NCI-H345 treated with DMSO at 0.1 percent for 48 hours (cell line): ENCODE measurements at regions not wholly inside any gene's neighbourhood (a gene's known extent, or its start where the extent isn't known, plus 50 kb on each side); places are given as distances from the start of the nearest gene placed in this dataset.

Experiments used
- DNase-seq: peaks from one replicate; lab custom pipeline; 2025; ENCODE audit not compliant: unreplicated experiment; lab: John Stamatoyannopoulos, UW

- no peak for DNase-seq
Observed at GRCh38 chr3:13266005-13266404, 154.1 kb downstream of the NUP210 start.

DNA sequence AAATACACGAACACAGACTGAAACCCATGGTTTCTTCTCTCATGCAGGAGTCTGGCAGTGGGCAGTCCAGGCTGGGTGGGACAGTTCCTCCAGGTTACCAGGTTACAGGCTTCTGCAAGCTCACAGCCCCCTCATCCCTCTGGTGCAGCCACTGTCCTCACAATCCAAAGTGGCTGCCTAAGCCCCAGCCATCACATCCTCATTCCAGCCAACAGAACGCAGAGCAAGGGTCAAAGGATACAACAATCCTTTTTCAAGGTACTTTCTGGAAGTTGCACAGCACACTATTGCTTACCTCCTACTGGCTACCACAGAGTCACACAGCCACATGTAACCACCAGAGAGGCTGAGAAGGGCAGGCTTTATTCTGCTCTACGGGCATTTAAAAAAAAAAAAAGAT is 154.6 kb downstream of the NUP210 start:
- no peak for DNase-seq

DNA sequence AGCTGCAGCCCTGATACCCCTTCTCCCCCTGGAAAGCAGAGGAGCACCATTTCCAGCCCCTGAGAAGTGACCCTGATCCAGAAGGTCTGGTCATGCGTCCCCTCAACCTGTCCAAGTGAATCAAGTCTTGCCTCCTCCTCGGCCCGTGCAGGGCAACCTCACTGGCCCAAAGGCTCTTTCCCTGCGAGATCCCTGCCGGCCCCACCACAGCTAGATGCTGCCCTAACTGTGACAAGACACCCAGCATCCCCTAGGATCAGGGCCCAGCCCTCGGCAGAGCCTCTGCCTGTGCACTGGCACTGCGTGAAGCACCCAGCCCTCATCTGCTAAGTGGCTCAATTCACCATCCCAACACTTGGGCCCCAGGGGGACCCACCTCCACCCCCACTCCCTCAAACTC is 155.1 kb downstream of the NUP210 start:
- DNase-seq = no peak

DNA sequence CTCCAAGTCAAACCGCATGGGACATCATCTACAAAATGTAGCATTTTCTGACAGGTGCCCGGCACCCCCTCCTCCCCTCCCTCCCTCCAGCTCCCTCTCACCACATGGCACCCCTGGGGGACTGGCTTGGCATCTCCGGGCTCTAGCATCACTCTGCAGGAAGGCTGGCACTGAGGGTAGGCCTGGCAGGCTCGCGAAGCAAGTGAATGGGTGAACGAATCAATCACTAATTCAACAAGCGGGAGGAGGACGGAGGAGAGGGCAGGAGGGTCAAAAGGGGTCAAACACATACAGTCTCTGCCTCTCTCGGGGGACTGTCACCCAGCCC is 155.7 kb downstream of the NUP210 start:
- DNase-seq = no peak

- DNase-seq = no peak
Observed at GRCh38 chr3:13263770-13264467, 156.2 kb downstream of the NUP210 start.

DNA sequence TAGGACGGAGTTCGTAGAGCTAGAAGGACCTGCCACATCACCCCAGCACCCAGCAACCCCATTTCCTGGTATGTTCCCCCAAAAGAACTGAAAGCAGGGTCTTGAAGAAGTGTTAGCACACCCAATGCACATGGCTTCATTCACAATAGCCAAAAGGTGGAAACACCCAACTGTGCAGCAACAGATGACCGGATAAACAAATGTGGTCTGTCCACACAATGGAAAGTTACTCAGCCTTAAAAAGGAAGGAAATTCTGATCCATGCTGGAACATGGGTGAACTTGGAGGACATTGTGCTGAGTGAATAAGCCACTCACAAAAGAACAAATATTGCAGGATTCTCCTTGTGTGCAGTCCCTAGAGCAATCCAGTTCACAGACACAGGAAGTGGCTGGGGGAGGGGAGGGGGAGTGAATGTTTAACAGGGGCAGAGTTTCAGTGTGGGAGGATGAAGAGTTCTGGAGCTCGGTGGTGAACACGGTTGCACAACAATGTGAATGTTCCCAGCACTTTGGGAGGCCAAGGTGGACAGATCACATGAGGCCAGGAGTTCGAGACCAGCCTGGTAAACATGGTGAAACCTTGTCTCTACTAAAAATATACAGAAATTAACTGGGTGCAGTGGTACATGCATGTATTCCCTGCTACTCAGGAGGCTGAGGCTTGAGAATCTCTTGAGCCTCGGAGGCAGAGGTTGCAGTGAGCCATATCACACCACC is 157.5 kb downstream of the NUP210 start:
- no peak for DNase-seq

DNA sequence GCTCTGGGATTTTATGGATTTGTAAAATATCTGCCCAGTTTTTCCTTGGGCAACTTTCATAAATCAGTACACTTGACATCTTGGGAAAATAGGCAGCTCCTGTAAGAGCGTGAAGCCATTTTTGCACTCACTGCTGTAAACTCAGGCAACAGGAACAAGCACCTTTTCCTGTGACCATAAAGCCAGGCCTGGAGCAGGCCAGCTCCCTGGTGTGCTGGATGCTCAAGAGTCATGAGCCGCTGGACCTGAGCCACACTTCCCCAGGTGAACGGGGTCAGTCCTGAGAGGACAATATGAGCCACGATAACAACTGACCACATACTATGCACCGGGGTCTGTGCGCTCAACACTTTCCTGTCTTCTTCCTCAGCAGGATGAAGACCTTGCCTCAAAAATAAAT is 158.2 kb downstream of the NUP210 start:
- DNase-seq = no peak

DNA sequence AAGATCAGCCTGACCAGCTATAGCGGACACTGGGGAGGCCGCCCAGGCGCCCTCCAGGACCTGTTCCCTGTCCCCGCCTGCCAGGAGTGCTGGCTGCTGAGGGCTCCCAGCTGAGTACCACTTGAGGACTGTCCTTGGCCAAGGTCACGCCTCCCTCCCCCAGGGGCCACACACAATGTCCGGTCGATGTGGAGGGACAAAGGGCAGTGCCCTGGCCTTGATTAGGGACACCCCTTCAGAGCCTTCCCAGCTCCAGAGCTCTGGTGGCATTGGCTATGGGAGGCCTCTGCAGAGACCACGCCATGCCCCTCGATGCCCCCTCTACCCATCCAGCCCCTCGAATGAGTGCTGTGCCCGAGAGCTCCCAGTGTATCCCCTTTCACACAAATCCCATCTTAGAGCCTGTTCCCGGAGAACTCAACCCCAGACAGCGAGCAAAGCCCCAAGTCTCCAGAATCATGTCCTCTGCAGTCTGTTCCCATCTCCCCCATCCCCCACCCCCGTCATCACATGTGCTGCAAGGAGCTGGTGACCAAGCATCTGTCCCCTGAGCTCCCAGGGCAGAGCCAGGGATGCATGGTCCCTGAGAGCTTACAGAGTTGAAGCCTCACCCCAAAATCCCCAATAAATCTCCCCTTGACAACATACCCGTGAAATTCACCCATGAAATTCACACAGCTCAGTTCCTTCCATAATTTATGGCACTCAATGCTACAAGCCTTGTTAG is 158.9 kb downstream of the NUP210 start:
- DNase-seq = no peak

- no peak for DNase-seq
Observed at GRCh38 chr3:13260259-13261103, 159.6 kb downstream of the NUP210 start.

DNA sequence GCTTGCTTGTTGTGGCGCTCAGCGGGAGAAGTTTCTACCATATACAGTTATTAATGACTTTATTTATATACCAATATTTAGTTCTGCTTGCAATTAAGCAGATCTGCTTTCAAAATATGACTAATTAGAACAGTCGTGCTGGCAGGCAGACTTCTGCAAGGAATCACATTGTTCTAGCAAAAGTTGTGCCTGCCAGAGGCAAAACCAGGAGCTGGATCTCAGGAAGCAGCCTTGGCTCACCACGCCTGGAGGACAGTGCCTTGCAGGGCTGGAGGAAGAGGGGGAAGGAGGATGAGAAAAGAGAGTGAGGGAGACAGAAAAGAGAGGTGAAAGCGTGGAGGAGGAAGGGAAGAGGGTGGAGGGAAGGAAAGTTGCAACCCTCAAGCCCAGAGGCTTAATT is 160.3 kb downstream of the NUP210 start:
- no peak for DNase-seq

DNA sequence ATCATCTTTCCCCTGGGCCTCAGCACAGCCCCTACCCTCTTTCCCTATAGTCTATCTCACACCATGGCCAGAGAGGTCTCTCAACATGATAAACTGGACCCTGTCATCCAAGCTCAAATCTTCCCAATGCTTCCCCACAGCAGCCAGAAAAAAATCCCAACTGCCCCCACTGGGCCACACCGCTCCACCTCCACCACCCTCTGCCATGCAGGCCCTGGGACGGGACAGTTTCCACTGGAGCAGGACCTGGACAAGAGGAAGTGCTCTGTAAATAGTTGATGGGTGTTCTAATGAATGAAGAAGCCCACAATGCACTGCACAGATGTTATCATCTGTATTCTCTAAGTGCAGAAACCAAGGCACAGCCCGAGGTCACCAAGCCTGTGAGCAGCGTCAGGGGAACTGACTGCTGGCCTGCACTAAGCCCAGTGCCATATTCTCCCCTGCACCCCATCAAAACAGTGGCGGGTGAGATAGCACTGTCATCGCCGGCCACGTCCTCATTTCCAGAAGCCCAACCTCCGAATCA is 161.1 kb downstream of the NUP210 start:
- DNase-seq = no peak

DNA sequence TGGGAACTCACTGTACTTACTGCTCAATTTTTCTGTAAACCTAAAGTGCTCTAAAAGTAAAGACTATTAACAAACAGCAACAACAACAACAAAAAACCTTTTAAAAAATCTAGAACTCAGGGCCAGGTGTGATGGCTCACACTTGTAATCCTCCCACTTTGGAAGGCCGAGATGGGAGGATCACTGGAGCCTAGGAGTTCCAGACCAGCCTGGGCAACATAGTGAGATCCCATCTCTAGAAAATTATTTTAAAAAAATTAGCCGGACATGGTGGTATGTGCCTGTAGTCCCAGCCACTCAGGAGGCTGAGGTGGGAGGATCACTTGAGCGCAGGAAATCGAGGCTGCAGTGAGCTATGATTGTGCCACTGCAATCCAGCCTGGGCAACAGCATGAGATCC is 161.8 kb downstream of the NUP210 start:
- DNase-seq = no peak

DNA sequence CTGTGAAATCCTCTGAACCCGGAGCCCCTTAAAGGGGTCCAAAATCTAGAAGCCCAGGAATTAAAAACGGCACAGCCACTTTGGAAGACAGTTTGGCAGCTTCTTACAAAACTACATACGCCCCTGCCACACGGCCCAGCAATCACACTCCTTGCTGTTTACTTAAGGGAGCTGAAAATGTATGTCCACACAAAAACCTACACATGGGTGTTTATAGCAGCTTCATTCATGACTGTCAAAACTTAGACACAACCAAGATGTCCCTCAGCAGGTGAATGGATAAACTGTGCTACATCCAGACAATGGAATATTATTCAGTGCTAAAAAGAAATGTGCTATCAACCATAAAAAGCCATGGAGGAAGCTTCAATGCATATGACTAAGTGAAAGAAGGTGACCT is 162.5 kb downstream of the NUP210 start:
- DNase-seq = no peak

DNA sequence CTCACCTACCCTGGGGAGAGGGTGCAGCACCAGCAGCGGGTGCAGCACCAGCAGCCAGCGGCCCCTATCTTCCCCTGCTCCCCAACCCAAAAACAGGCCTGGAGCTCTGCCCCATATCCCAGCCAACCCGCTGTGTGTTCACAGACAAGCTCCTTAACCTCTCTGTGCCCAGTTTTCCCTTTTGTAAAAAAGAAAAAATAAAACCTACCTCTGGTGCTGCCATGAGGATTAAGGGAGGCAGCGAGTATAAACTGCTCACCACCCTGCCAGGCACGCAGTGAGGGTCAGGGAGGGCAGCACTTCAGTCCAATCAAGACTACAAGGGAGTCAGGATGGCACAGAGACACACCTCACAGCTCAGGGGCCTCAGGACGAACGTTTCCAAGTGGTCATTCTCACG is 163.3 kb downstream of the NUP210 start:
- DNase-seq = no peak

DNA sequence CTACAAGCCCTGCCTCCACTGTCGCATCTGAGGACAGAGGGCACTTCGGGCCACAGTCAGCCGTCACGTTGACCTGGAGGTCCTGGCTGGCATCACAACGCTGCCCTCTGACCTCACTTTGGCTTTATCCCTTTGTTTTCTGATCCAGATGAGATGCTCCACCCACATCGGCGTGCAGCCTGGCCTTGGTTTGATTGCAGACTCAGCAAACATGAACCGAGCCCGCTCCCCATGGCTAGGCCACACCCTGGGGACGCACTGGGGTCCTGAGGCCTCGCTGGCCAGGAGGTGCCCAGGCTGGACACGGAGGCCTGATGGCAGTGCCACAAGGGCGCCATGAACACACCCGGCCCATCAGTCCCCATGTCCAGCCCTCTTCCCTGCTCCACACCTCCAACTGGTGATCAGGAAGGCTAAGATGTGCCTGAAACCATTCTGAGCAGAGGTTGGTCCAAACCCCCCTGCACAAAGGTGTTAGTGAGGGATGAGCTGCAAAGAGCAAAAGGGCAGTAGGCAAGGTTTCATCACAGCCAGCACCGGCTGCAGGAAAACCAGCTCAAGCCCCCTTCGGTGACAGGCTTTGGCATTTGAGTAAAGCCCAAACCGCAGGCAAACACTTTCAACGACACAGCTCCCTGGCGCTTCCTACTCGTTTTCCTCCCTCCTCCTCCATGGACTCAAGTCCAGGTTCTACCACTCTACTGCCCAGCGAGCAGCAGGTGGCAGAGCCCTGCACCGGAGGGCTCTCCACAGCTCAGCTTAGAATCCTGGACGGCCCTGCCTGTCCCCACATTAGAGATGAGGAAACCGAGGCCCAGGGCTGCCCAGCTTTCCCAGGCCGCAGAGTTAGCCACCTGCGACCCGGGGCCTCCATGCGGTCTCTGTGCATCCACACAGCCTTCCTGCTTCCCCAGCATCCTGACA is 165.8 kb downstream of the NUP210 start:
- no peak for DNase-seq

DNA sequence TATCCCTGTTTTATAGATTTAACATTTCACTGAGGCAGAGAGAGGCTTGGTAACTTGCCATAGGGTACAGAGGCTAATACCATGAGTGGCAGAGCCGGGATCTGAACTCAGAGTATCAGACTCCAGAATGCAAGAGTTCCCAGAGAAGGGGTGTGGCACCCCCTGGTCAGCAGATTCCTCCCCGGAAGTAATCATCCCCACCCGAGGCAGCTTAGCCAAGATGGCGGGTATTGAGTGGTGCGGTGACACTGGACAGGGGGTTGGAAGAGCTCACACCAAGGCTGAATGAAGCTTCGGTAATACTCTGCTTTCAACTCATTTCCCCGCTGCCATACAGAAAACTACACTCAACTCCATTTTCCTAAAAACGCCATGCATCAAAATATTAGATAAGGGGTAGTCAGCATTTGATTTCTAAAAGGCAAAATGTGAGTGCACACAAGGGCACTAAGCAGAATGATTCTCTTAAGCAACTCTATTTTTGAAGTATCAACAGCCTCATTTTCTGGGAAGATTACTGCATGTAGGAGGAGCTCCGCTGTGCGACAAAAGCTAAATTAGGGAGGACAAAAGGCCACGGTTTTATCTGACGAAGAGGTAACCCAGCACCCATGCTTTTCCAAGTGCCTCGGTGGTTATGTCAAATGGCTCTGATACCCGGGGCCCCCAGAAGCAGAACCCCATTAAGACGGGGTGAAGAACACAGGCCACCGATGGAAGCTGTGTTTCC is 166.7 kb downstream of the NUP210 start:
- no peak for DNase-seq

DNA sequence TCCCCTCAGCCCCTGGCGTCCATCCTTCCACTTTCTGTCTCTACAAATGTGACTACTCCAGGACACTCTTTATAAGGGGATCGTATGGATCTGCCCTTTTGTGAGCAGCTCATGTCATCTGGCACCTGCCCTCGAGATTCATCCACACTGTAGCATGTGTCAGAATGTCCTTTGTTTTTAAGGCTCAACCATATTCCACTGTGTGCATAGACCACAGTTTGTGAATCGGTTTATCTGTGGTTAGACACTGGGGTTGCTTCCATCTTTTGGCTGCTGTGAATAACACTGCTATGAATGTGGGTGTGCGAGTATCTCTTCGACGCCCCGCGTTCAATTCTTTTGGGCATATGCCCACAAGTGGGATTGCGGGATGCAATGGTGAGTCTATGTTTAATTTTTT is 167.9 kb downstream of the NUP210 start:
- DNase-seq = no peak

GRCh38 chr3:13251166-13251903 is 168.8 kb downstream of the NUP210 start:
- DNase-seq = no peak
